Cerebellar nuclear complex (tissue), 1 donor: ENCODE measurements at regions not wholly inside any gene's neighbourhood (a gene's known extent, or its start where the extent isn't known, plus 50 kb on each side); places are given as distances from the start of the nearest gene placed in this dataset.

Source experiments
- DNase-seq, 2 experiments: peaks; one replicate each; lab custom pipeline; 2025; lab: John Stamatoyannopoulos, UW

- no peak for DNase-seq
These were observed 75.9 kb downstream of the EDN3 start for GRCh38 chr20:59376109-59376841.

- DNase-seq: no peak
These were observed 76.6 kb downstream of the EDN3 start for GRCh38 chr20:59376998-59377397.

GRCh38 chr20:59377842-59378241 is 77.4 kb downstream of the EDN3 start:
- DNase-seq: no peak

- no peak for DNase-seq
These were observed 78.0 kb downstream of the EDN3 start for GRCh38 chr20:59378396-59378795.

- DNase-seq: no peak
These were observed 78.6 kb downstream of the EDN3 start for GRCh38 chr20:59378966-59379365.

GRCh38 chr20:59381689-59382088 is 81.3 kb downstream of the EDN3 start:
- DNase-seq: no peak

GRCh38 chr20:59382157-59382725 is 81.8 kb downstream of the EDN3 start:
- DNase-seq: no peak

- DNase-seq: no peak
These were observed 82.5 kb downstream of the EDN3 start for GRCh38 chr20:59382907-59383306.

- DNase-seq: no peak
These were observed 84.6 kb downstream of the EDN3 start for GRCh38 chr20:59385038-59385437.

- no peak for DNase-seq
These were observed 85.1 kb downstream of the EDN3 start for GRCh38 chr20:59385480-59385879.

GRCh38 chr20:59386809-59387208 is 86.4 kb downstream of the EDN3 start:
- DNase-seq: no peak

- DNase-seq: no peak
These were observed 87.5 kb downstream of the EDN3 start for GRCh38 chr20:59387891-59388290.

GRCh38 chr20:59388402-59388801 is 88.0 kb downstream of the EDN3 start:
- no peak for DNase-seq

GRCh38 chr20:59390437-59390836 is 90.0 kb downstream of the EDN3 start:
- no peak for DNase-seq

GRCh38 chr20:59391975-59392374 is 91.6 kb downstream of the EDN3 start:
- DNase-seq: no peak

GRCh38 chr20:59392736-59393135 is 92.3 kb downstream of the EDN3 start:
- no peak for DNase-seq

GRCh38 chr20:59393142-59393541 is 92.7 kb downstream of the EDN3 start:
- no peak for DNase-seq

GRCh38 chr20:59395729-59396128 is 95.3 kb downstream of the EDN3 start:
- no peak for DNase-seq

- no peak for DNase-seq
These were observed 98.3 kb downstream of the EDN3 start for GRCh38 chr20:59398537-59399205.

GRCh38 chr20:59399426-59400099 is 99.2 kb downstream of the EDN3 start:
- DNase-seq: no peak

GRCh38 chr20:59400708-59401107 is 100.3 kb downstream of the EDN3 start:
- DNase-seq: no peak

GRCh38 chr20:59402681-59403080 is 102.3 kb downstream of the EDN3 start:
- peak in 1 of 2 experiments; percentile 1 for DNase-seq
